Breast epithelium (tissue), 4 donors: ENCODE measurements at regions not wholly inside any gene's neighbourhood (a gene's known extent, or its start where the extent isn't known, plus 50 kb on each side); places are given as distances from the start of the nearest gene placed in this dataset.

Experiments
- DNase-seq, 2 donors: peaks; one replicate each; pipeline ENCODE4 v3.0.0-alpha.2; 2019; ENCODE audit warnings: low spot score in 2 of 2
- H3K27ac ChIP-seq, 2 donors: fragments of 200-600 bp; sonication (generic) in 1 of 2; one replicate each; pipeline ENCODE4 v1.5.1; 2016 to 2019; ENCODE audit warnings: mild to moderate bottlenecking in 1 of 2
- H3K27me3 ChIP-seq, 2 donors: fragments of 200-600 bp; sonication (generic) in 1 of 2; one replicate each; pipeline versions ENCODE4 v1.5.1 to v1.6.0; 2017 to 2019; ENCODE audit warnings: control low read depth in 1 of 2, mild to moderate bottlenecking in 1 of 2
- H3K36me3 ChIP-seq: fragments of 200-600 bp; one replicate; pipeline ENCODE4 v1.5.1; 2019
- H3K4me1 ChIP-seq, 2 donors: fragments of 200-600 bp; sonication (generic); one replicate each; pipeline ENCODE4 v1.5.1; 2016 to 2019; ENCODE audit warnings: control low read depth in 1 of 2
- H3K4me3 ChIP-seq, 3 donors: fragments of 200-600 bp; sonication (generic); 1 replicate in 2 of 3; 2 replicates in 1 of 3; pipeline ENCODE4 v1.5.1; 2016 to 2019; ENCODE audit warnings: mild to moderate bottlenecking in 3 of 3, moderate library complexity in 2 of 3
- H3K9me3 ChIP-seq, 2 donors: fragments of 200-600 bp; sonication (generic) in 1 of 2; one replicate each; pipeline ENCODE4 v1.5.1; 2016 to 2019; ENCODE audit warnings: control low read depth in 1 of 2
- POLR2A ChIP-seq: fragments of 450-650 bp; IDR thresholded peaks from one replicate; pipeline ENCODE4 v1.6.1; 2016; ENCODE audit warnings: antibody characterized with exemption, mild to moderate bottlenecking, moderate library complexity
- POLR2AphosphoS5 ChIP-seq, 3 donors: sonication (generic); formaldehyde crosslinking; IDR thresholded peaks; one replicate each; pipeline ENCODE4 v1.6.1; 2017; ENCODE audit warnings: antibody characterized with exemption in 3 of 3
- intact Hi-C: fragments of 100-400 bp; cut with DNase I; formaldehyde crosslinking; loops from one replicate; pipeline ENCODE4 v1.15.1; 2023; ENCODE audit warnings: low total_unique reads
- TF ChIP-seq, protein P1 (sequence below), 3 donors: fragments of 450-650 bp; IDR thresholded peaks; one replicate each; pipeline ENCODE4 v1.5.1; 2016 to 2017; ENCODE audit warnings: antibody characterized with exemption in 3 of 3, mild to moderate bottlenecking in 3 of 3, moderate library complexity in 3 of 3

DNA sequence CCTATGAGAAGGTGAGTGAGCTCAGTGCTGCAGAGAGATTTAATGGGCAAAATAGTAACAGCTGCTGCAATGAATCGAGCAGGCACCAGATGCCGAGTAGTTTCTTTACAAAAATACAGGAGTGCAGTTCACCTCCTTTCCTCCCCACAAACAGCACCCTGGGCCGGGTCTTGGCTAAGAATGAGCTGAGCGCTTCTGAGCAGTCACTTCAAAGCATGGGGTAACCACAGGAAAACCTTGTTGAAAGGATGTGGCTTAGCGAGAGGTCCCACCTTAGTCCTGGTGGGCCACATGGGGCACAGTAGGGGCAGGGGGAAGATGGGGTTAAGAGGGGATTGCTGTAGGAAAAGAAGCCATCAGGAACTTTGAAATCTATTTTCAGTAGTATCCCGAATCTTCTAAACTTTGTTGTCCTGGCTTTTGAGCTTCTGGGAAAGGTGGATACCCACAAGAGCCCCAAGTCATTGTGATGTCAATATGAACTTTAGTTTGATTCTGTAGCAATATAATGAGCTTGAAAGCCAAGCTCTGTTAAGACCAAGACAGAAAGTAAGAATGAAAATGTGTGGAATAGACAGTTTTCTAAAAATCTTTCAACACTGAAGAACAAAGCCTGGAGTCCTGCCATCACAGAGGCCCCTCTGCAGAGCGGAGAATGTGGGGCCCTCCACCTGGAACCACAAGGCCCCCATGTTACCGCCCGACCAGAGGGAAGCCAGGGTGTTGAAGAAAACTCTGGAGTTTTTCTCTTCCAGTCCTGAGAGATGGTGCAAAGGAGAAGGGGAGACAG lies 101.0 kb upstream of the ZNF236 start:
- no peaks in the 10 kb centered on the region for H3K9me3 ChIP-seq
- DNase-seq = no peak
- H3K36me3 ChIP-seq = no peaks in the 10 kb centered on the region
- intact Hi-C loops = no loop called here
- TF ChIP-seq, protein P1, sequence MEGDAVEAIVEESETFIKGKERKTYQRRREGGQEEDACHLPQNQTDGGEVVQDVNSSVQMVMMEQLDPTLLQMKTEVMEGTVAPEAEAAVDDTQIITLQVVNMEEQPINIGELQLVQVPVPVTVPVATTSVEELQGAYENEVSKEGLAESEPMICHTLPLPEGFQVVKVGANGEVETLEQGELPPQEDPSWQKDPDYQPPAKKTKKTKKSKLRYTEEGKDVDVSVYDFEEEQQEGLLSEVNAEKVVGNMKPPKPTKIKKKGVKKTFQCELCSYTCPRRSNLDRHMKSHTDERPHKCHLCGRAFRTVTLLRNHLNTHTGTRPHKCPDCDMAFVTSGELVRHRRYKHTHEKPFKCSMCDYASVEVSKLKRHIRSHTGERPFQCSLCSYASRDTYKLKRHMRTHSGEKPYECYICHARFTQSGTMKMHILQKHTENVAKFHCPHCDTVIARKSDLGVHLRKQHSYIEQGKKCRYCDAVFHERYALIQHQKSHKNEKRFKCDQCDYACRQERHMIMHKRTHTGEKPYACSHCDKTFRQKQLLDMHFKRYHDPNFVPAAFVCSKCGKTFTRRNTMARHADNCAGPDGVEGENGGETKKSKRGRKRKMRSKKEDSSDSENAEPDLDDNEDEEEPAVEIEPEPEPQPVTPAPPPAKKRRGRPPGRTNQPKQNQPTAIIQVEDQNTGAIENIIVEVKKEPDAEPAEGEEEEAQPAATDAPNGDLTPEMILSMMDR (IDR thresholded peaks at IDR 0.05) = no peak
- no peak for TF ChIP-seq POLR2AphosphoS5 (IDR thresholded peaks at IDR 0.05)
- TF ChIP-seq POLR2A = no peak
- no peaks in the 10 kb centered on the region for H3K4me1 ChIP-seq
- no peak overlapping the region for H3K27ac ChIP-seq
- H3K4me3 ChIP-seq = no peak overlapping the region
- no peaks in the 10 kb centered on the region for H3K27me3 ChIP-seq

DNA sequence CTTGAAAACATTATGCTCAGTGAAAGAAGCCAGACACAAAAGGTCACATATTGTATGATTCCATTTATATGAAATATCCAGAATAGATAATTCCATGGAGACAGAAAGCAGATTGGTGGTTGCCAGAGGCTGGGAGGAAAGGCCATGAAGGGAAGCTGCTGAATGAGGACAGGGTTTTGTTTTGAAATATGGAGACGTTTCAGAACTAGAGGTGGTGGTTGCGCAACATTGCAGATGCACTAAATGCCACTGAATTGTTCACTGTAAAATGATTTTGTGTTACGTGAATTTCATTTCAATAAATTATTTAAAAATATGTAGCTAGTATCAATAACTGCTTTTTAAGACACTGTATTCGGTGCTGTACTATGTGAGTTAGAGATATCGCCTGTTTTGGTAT lies 101.7 kb upstream of the ZNF236 start:
- intact Hi-C loops = no loop called here
- H3K9me3 ChIP-seq = no peaks in the 10 kb centered on the region
- no peak for DNase-seq
- no peaks in the 10 kb centered on the region for H3K36me3 ChIP-seq
- H3K4me3 ChIP-seq = no peak overlapping the region
- TF ChIP-seq POLR2A (no peak), POLR2AphosphoS5 (IDR thresholded peaks at IDR 0.05) (no peak)
- TF ChIP-seq, protein P1 (IDR thresholded peaks at IDR 0.05) = no peak
- no peak overlapping the region for H3K27ac ChIP-seq
- no peaks in the 10 kb centered on the region for H3K27me3 ChIP-seq
- no peaks in the 10 kb centered on the region for H3K4me1 ChIP-seq

GRCh38 chr18:76715012-76715610 lies 107.2 kb upstream of the ZNF236 start:
- H3K9me3 ChIP-seq = no peaks in the 10 kb centered on the region
- no peaks in the 10 kb centered on the region for H3K36me3 ChIP-seq
- DNase-seq = no peak
- H3K27ac ChIP-seq = peak overlapping the region in 1 of 2 donors; percentile 38
- H3K27me3 ChIP-seq = no peaks in the 10 kb centered on the region
- no peaks in the 10 kb centered on the region for H3K4me1 ChIP-seq
- intact Hi-C loops = loop anchor here (10.0 kb wide), 1 partner anchor 310 kb away; no protein-coding TSS in a partner anchor
- no peak for TF ChIP-seq POLR2A
- TF ChIP-seq POLR2AphosphoS5 (IDR thresholded peaks at IDR 0.05) = peak in 2 of 3 donors; percentile 10 to 51
- H3K4me3 ChIP-seq = no peak overlapping the region

GRCh38 chr18:76713432-76713831 lies 108.9 kb upstream of the ZNF236 start:
- Histone ChIP-seq H3K27me3 (no peaks in the 10 kb centered on the region), H3K4me3 (no peak overlapping the region), H3K27ac (no peak overlapping the region), H3K36me3 (no peaks in the 10 kb centered on the region), H3K9me3 (no peaks in the 10 kb centered on the region), H3K4me1 (no peaks in the 10 kb centered on the region)
- intact Hi-C loops = loop anchor here (10.0 kb wide), 1 partner anchor 309 kb away; no protein-coding TSS in a partner anchor
- DNase-seq = no peak
- TF ChIP-seq, protein P1 (IDR thresholded peaks at IDR 0.05) = no peak

GRCh38 chr18:76712511-76713140 lies 109.7 kb upstream of the ZNF236 start:
- no peak for DNase-seq
- TF ChIP-seq, protein P1 (IDR thresholded peaks at IDR 0.05) = no peak
- TF ChIP-seq POLR2AphosphoS5 (IDR thresholded peaks at IDR 0.05) = no peak
- no peak for TF ChIP-seq POLR2A
- Histone ChIP-seq H3K27me3 (no peaks in the 10 kb centered on the region), H3K36me3 (no peaks in the 10 kb centered on the region), H3K4me3 (no peak overlapping the region), H3K9me3 (no peaks in the 10 kb centered on the region), H3K27ac (no peak overlapping the region), H3K4me1 (no peaks in the 10 kb centered on the region)
- intact Hi-C loops = loop anchor here (10.0 kb wide), 1 partner anchor 308 kb away; no protein-coding TSS in a partner anchor
